H9 (cell line): ENCODE measurements at regions not wholly inside any gene's neighbourhood (a gene's known extent, or its start where the extent isn't known, plus 50 kb on each side); places are given as distances from the start of the nearest gene placed in this dataset.
A peak's percentile ranks its signal among the peaks of the same experiment; 100 is the strongest.

Experiments
- DNase-seq: peaks from one replicate; pipeline ENCODE4 v3.0.0-alpha.2; 2017
- H2AFZ ChIP-seq: one replicate; pipeline ENCODE4 v1.6.1; 2013; ENCODE audit warnings: mild to moderate bottlenecking, low read length, control low read depth, moderate library complexity
- H2AK5ac ChIP-seq: 2 replicates; pipeline ENCODE4 v1.6.1; 2013; ENCODE audit warnings: low read length, control low read depth, mixed read lengths; ENCODE audit not compliant: insufficient read length
- H2BK120ac ChIP-seq: one replicate; pipeline ENCODE4 v1.6.1; 2013; ENCODE audit warnings: low read depth, mild to moderate bottlenecking, low read length, control low read depth, inconsistent platforms; ENCODE audit not compliant: poor library complexity, severe bottlenecking
- H2BK12ac ChIP-seq: 2 replicates; pipeline ENCODE4 v1.6.1; 2013; ENCODE audit warnings: low read length, control low read depth, mixed read lengths, low read depth; ENCODE audit not compliant: insufficient read length
- H2BK15ac ChIP-seq: 2 replicates; pipeline ENCODE4 v1.6.1; 2013; ENCODE audit warnings: low read depth, low read length, control low read depth
- H2BK20ac ChIP-seq: one replicate; pipeline ENCODE4 v1.6.1; 2013; ENCODE audit warnings: low read depth, mild to moderate bottlenecking, low read length, control low read depth, inconsistent platforms; ENCODE audit not compliant: poor library complexity, severe bottlenecking
- H2BK5ac ChIP-seq: 2 replicates; pipeline ENCODE4 v1.6.1; 2013; ENCODE audit warnings: low read length, control low read depth, mixed read lengths; ENCODE audit not compliant: insufficient read length
- H3K14ac ChIP-seq: 2 replicates; pipeline ENCODE4 v1.6.1; 2013; ENCODE audit warnings: low read length, control low read depth; ENCODE audit not compliant: insufficient read depth
- H3K18ac ChIP-seq: 2 replicates; pipeline ENCODE4 v1.6.1; 2013; ENCODE audit warnings: low read depth, mild to moderate bottlenecking, mixed read lengths, low read length, control low read depth; ENCODE audit not compliant: insufficient read length
- H3K23ac ChIP-seq: 2 replicates; pipeline ENCODE4 v1.6.1; 2013; ENCODE audit warnings: low read length, control low read depth, mixed read lengths, low read depth; ENCODE audit not compliant: insufficient read length
- H3K23me2 ChIP-seq: 2 replicates; pipeline ENCODE4 v1.6.1; 2013; ENCODE audit warnings: low read depth, mild to moderate bottlenecking, mixed read lengths, low read length, control low read depth; ENCODE audit not compliant: insufficient read length, poor library complexity, severe bottlenecking
- H3K27ac ChIP-seq: 2 replicates; pipeline ENCODE4 v1.5.1; 2013; ENCODE audit warnings: low read length, control low read depth, mixed read lengths, low read depth; ENCODE audit not compliant: insufficient read length
- H3K27me3 ChIP-seq: 2 replicates; pipeline ENCODE4 v1.6.1; 2013; ENCODE audit warnings: low read length, control low read depth, inconsistent platforms; ENCODE audit not compliant: insufficient read depth
- H3K4ac ChIP-seq: 2 replicates; pipeline ENCODE4 v1.6.1; 2013; ENCODE audit warnings: low read depth, mild to moderate bottlenecking, control low read depth, inconsistent platforms, low read length, moderate library complexity
- H3K4me1 ChIP-seq: 2 replicates; pipeline ENCODE4 v1.6.1; 2013; ENCODE audit warnings: low read length, control low read depth, inconsistent platforms; ENCODE audit not compliant: insufficient read depth
- H3K4me2 ChIP-seq: 2 replicates; pipeline ENCODE4 v1.6.1; 2013; ENCODE audit warnings: low read length, control low read depth, mixed read lengths; ENCODE audit not compliant: insufficient read length, insufficient read depth
- H3K56ac ChIP-seq: 2 replicates; pipeline ENCODE4 v1.6.1; 2013; ENCODE audit warnings: low read depth, mild to moderate bottlenecking, mixed read lengths, low read length, control low read depth; ENCODE audit not compliant: insufficient read length
- H3K79me1 ChIP-seq: 2 replicates; pipeline ENCODE4 v1.6.1; 2013; ENCODE audit warnings: low read depth, mild to moderate bottlenecking, moderate library complexity, low read length, control low read depth, inconsistent platforms; ENCODE audit not compliant: insufficient read depth, poor library complexity, severe bottlenecking
- H3K79me2 ChIP-seq: 2 replicates; pipeline ENCODE4 v1.6.1; 2013; ENCODE audit warnings: low read length, control low read depth, inconsistent platforms; ENCODE audit not compliant: insufficient read depth
- H3K9ac ChIP-seq: 2 replicates; pipeline ENCODE4 v1.6.1; 2013; ENCODE audit warnings: low read length, control low read depth, mixed read lengths; ENCODE audit not compliant: insufficient read length; ENCODE audit errors: extremely low read depth
- H3K9me3 ChIP-seq: one replicate; pipeline ENCODE4 v1.6.1; 2013; ENCODE audit warnings: low read depth, low read length, inconsistent platforms; ENCODE audit not compliant: control insufficient read depth
- H3T11ph ChIP-seq: one replicate; pipeline ENCODE4 v1.6.1; 2013; ENCODE audit warnings: mild to moderate bottlenecking, low read length, control low read depth, inconsistent platforms
- H4K20me1 ChIP-seq: one replicate; pipeline ENCODE4 v1.6.1; 2013; ENCODE audit not compliant: control insufficient read depth, insufficient read length, insufficient read depth
- H4K5ac ChIP-seq: 2 replicates; pipeline ENCODE4 v1.6.1; 2013; ENCODE audit warnings: low read depth, mild to moderate bottlenecking, mixed read lengths, low read length, control low read depth; ENCODE audit not compliant: insufficient read length
- H4K8ac ChIP-seq: replicated peaks from 2 replicates; pipeline ENCODE4 v1.6.1; 2013; ENCODE audit warnings: low read length, control low read depth, mixed read lengths, low read depth; ENCODE audit not compliant: insufficient read length
- H4K91ac ChIP-seq: 2 replicates; pipeline ENCODE4 v1.6.1; 2013; ENCODE audit warnings: low read depth, mild to moderate bottlenecking, moderate library complexity, mixed read lengths, low read length, control low read depth; ENCODE audit not compliant: insufficient read length
- H3K27ac Mint-ChIP-seq, 3 experiments: 2 replicates in 2 of 3; 3 replicates in 1 of 3; pipeline ENCODE4 v1.8.0; 2020 to 2021; ENCODE audit warnings: mixed read lengths in 3 of 3, mild to moderate bottlenecking in 1 of 3, moderate library complexity in 1 of 3
- H3K27me3 Mint-ChIP-seq: 2 replicates; pipeline ENCODE4 v1.8.0; 2021; ENCODE audit warnings: low read depth, mild to moderate bottlenecking, moderate library complexity, mixed read lengths
- H3K36me3 Mint-ChIP-seq, 3 experiments: 2 replicates in 2 of 3; 3 replicates in 1 of 3; pipeline ENCODE4 v1.8.0; 2020 to 2021; ENCODE audit warnings: low read depth in 3 of 3, mixed read lengths in 3 of 3; ENCODE audit not compliant: insufficient read depth in 1 of 3
- H3K4me1 Mint-ChIP-seq, 2 experiments: 2 replicates each; pipeline ENCODE4 v1.8.0; 2020; ENCODE audit warnings: mixed read lengths in 2 of 2
- H3K4me3 Mint-ChIP-seq, 2 experiments: 2 replicates in 1 of 2; 3 replicates in 1 of 2; pipeline ENCODE4 v1.8.0; 2020 to 2021; ENCODE audit warnings: mild to moderate bottlenecking in 2 of 2, mixed read lengths in 2 of 2, moderate library complexity in 1 of 2
- H3K9me3 Mint-ChIP-seq, 2 experiments: 2 replicates in 1 of 2; 3 replicates in 1 of 2; pipeline ENCODE4 v1.8.0; 2020; ENCODE audit warnings: mild to moderate bottlenecking in 2 of 2, mixed read lengths in 2 of 2, moderate library complexity in 1 of 2
- CTCF ChIP-seq: fragments of 200-600 bp; sonication (generic); conservative IDR thresholded peaks from 3 replicates; pipeline ENCODE4 v1.8.0; 2021; ENCODE audit warnings: antibody characterized with exemption, mild to moderate bottlenecking
- WGBS: extraction: QIAGEN DNeasy Blood & Tissue Kit; methylation state at CpG from one replicate; pipeline ENCODE4 v1.1.7; 2013; ENCODE audit warnings: missing lambda C conversion rate, low lambda C conversion rate, mixed read lengths; ENCODE audit not compliant: insufficient read length; ENCODE audit errors: extremely low coverage; 5-methylcytosine and 5-hydroxymethylcytosine counted together

GRCh38 chr11:116651737-116652237, 121.0 kb downstream of the BUD13 start:
- H3T11ph ChIP-seq: no peak overlapping the region
- peaks cover 13 to 24% of the 10 kb centered on the region in 2 experiments for H3K4me1 Mint-ChIP-seq
- H3K9ac ChIP-seq: no peak overlapping the region
- H3K4ac ChIP-seq: no peak overlapping the region
- H3K4me1 ChIP-seq: no peaks in the 10 kb centered on the region; the same call in 1 of the 2 replicates
- no peak overlapping the region for H3K4me2 ChIP-seq
- no peak overlapping the region for H2BK5ac ChIP-seq
- H4K20me1 ChIP-seq: no peaks in the 10 kb centered on the region
- no peaks in the 10 kb centered on the region for H3K23me2 ChIP-seq
- H3K36me3 Mint-ChIP-seq: peaks cover 0 to 10% (median 0%) of the 10 kb centered on the region in 3 experiments; a peak in 2 of 7 replicates
- no peak overlapping the region for H3K56ac ChIP-seq
- H2AFZ ChIP-seq: no peak overlapping the region
- no peak overlapping the region for H3K4me3 Mint-ChIP-seq
- H3K27me3 ChIP-seq: no peaks in the 10 kb centered on the region
- H3K9me3 ChIP-seq: peaks cover 6% of the 10 kb centered on the region
- DNase-seq: peak; percentile 29
- no peaks in the 10 kb centered on the region for H3K79me2 ChIP-seq
- H3K27ac ChIP-seq: no peak overlapping the region
- H4K8ac ChIP-seq: no peak overlapping the region
- no peak overlapping the region for H4K5ac ChIP-seq
- no peak overlapping the region for H2BK20ac ChIP-seq
- TF ChIP-seq CTCF: no peak
- no peak overlapping the region for H4K91ac ChIP-seq
- no peak overlapping the region for H3K14ac ChIP-seq
- no peak overlapping the region for H3K18ac ChIP-seq
- H3K9me3 Mint-ChIP-seq: peaks cover 6 to 8% of the 10 kb centered on the region in 2 experiments; a peak in 4 of 5 replicates
- H3K27ac Mint-ChIP-seq: no peak overlapping the region
- no peak overlapping the region for H3K23ac ChIP-seq
- no peak overlapping the region for H2AK5ac ChIP-seq
- no peak overlapping the region for H2BK15ac ChIP-seq
- H3K27me3 Mint-ChIP-seq: peaks cover 18% of the 10 kb centered on the region
- no peak overlapping the region for H2BK12ac ChIP-seq
- WGBS: no CpG with 5 or more reads among the region's 6 CpGs
- H2BK120ac ChIP-seq: no peak overlapping the region
- no peaks in the 10 kb centered on the region for H3K79me1 ChIP-seq
